LNCAP (cell line): ENCODE measurements at regions not wholly inside any gene's neighbourhood (a gene's known extent, or its start where the extent isn't known, plus 50 kb on each side); places are given as distances from the start of the nearest gene placed in this dataset.

Experiments used
- TF ChIP-seq, protein P1 (sequence below): fragments of 450-650 bp; IDR thresholded peaks from 2 replicates; pipeline ENCODE4 v1.5.1; 2017; ENCODE audit warnings: mild to moderate bottlenecking

DNA sequence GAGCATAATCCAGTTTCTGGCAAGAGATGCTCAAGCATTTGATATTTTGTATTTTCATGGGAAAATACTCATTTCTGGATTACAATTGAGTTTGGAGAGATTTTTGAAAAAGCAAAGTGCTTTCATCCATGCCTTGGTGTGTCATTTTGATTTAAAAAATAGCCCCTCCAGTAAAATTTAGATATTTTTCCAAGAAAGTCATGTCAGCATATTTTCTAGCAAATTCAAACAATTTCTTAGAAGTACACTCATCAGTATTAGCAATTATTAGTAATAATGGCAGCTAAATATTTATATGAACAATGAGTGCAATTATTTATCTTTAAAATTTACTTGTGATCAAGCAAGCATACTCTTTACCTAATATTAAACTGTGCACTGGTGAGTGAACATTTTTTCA, 102.2 kb upstream of the TMEM161B start:
- TF ChIP-seq, protein P1, sequence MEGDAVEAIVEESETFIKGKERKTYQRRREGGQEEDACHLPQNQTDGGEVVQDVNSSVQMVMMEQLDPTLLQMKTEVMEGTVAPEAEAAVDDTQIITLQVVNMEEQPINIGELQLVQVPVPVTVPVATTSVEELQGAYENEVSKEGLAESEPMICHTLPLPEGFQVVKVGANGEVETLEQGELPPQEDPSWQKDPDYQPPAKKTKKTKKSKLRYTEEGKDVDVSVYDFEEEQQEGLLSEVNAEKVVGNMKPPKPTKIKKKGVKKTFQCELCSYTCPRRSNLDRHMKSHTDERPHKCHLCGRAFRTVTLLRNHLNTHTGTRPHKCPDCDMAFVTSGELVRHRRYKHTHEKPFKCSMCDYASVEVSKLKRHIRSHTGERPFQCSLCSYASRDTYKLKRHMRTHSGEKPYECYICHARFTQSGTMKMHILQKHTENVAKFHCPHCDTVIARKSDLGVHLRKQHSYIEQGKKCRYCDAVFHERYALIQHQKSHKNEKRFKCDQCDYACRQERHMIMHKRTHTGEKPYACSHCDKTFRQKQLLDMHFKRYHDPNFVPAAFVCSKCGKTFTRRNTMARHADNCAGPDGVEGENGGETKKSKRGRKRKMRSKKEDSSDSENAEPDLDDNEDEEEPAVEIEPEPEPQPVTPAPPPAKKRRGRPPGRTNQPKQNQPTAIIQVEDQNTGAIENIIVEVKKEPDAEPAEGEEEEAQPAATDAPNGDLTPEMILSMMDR = no peak

DNA sequence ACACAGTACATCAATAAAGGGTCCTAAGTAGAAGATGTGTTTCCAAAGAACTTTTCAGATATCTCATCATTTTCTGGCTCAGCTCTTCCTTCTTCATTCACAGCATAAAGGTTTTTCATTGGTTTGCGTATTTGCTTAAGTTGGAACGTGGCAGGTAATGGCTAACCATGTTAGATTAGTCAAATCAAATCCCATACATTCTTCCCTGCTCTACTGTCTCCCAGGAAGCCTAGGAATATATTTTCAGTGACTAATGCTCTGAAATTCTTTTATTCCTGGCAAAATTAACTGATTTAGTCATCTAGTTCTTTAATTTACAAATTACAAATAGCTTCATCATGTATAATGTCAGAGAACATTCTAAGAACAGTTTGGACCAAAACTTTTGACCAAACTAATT, 99.6 kb upstream of the TMEM161B start:
- TF ChIP-seq, protein P1 = no peak

DNA sequence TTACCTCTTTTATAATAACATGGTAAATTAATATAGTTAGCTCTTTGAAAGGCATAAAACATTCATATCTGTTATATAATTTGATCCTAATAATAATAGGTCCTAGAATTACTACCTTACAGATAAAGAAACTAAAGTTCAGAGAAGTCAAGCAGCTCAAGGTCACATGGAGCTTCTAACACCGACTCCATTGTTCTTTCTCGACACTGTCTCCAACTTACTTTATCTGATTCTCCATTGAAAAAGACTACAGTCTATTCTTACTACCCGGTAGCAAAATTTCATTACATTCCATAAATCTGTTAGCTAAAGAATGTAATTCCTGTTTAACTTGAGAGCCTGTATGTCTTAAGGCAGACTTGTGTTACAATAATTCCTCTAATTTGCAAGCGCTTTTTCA, 96.3 kb upstream of the TMEM161B start:
- TF ChIP-seq, protein P1 = no peak

DNA sequence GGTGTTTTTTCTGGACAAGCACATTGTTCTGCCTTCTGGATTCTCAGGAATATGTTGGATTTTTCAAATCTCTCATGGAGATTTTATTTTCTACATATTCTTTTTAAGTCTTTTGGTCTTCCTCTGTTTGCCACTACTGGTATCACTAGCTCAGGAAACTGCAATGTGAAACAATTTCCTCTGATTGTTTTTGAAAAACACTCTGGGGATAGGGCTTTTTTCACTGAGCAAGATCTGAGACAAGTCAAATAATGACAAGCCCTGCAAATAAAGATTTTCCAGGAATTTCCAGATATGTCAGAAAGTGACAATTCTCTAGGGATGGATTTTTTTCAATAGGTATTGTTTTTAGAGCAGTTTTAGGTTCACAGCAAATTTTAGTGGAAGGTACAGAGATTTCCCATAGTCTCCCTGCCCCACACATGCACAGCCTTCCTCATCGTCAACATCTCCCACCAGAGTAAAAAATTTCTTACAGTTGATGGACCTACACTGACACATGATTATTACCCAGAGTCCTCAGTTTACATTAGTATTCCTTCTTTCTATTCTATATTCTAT, 86.9 kb upstream of the TMEM161B start:
- TF ChIP-seq, protein P1 = no peak

DNA sequence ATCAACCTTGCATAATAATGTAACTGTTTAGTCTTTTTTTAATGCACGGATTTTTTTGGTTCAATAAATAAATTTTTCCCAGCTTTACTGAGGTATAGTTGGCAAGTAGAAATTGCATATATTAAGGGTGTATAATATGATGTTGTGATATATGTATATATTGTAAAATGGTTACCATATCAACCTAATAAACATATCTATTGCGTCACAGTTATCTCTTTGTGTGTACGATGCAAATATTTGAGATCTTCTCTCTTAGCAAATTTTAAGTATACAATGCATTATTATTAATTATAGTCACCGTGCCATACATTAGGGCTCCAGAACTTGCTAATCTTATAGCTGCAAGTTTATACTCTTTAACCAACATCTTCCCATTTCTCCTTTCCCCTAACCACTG, 57.2 kb upstream of the TMEM161B start:
- TF ChIP-seq, protein P1 = no peak

DNA sequence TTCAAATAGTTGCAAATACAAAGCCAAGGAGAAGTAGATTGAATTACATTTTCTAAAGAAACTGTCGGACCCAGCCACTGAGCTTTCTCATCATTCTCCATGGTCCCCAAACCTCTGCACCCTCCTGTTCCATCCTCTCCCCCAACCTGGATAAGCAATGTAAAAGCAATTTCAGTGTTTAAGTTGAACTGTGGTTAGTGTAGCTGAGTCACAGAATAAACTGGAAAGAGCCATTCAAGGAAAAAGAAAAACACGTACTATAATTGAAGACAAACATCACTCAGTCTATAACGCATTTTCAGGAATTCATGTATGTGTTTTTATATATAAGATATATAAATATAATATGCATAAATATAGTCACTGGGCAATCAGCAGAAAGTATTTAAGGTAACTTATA, 54.1 kb upstream of the TMEM161B start:
- TF ChIP-seq, protein P1 = no peak
